ENCODE measurements at regions not wholly inside any gene's neighbourhood (a gene's known extent, or its start where the extent isn't known, plus 50 kb on each side); places are given as distances from the start of the nearest gene placed in this dataset.

- TF ChIP-seq CTCF (IDR thresholded peaks at IDR 0.05), result no peak
Measured at GRCh38 chr20:63137851-63138415, 78.0 kb downstream of the YTHDF1 start.

GRCh38 chr20:63136296-63136695 is 79.6 kb downstream of the YTHDF1 start:
- TF ChIP-seq CTCF (IDR thresholded peaks at IDR 0.05), result no peak

- no peak for TF ChIP-seq CTCF (IDR thresholded peaks at IDR 0.05)
Measured at GRCh38 chr20:63135411-63135810, 80.5 kb downstream of the YTHDF1 start.

- no peak for TF ChIP-seq CTCF (IDR thresholded peaks at IDR 0.05)
Measured at GRCh38 chr20:63134201-63134612, 81.7 kb downstream of the YTHDF1 start.

GRCh38 chr20:63133481-63134091 is 82.3 kb downstream of the YTHDF1 start:
- no peak for TF ChIP-seq CTCF (IDR thresholded peaks at IDR 0.05)

- TF ChIP-seq CTCF (IDR thresholded peaks at IDR 0.05), result no peak
Measured at GRCh38 chr20:63132715-63133471, 83.0 kb downstream of the YTHDF1 start.

GRCh38 chr20:63132131-63132714 is 83.7 kb downstream of the YTHDF1 start:
- TF ChIP-seq CTCF (IDR thresholded peaks at IDR 0.05), result no peak
